ENCODE measurements at regions not wholly inside any gene's neighbourhood (a gene's known extent, or its start where the extent isn't known, plus 50 kb on each side); places are given as distances from the start of the nearest gene placed in this dataset.

DNA sequence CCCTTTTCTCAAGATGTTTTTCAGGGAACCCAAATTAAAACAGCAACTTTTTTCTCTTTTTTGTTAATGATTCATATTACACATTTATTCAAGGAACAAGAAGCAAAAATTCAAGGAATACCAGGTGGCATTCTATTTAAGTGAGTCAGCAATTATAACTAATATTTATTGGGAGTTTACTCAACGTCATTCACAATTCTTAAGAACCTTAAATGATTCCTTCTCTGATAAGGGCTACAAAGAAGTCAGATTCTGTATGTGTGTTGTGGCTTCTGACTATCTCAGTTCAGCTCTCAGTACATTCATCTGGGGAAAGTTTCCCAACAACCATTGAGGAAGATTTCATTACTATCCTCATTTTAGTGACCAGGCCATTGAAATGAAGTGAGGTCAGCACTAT is 470.7 kb upstream of the AKR1E2 start:
- in situ Hi-C loops (cut with MboI; ENCODE audit: low sequenced_read_pairs) = no loop called here

DNA sequence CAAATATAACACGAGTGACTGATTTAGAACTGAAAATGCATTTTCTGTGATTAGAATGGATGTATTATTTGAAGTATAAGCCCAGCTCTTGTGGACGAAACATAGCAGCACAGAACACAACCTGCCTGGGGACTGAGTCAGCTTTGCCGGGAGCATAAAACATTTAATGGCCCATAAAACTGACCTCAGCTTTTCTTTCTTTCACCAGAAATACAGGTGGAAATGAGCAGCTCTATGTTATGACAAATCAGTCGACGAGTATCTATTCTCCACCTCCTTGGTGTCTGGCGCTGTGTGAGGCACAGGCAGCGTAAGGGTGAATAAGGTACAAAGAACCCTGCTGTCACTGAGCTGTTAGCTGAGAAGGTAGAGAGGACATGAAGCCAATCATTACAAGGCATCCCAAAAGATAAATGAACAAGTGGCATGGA is 471.6 kb upstream of the AKR1E2 start:
- in situ Hi-C loops (cut with MboI; ENCODE audit: low sequenced_read_pairs) = no loop called here

DNA sequence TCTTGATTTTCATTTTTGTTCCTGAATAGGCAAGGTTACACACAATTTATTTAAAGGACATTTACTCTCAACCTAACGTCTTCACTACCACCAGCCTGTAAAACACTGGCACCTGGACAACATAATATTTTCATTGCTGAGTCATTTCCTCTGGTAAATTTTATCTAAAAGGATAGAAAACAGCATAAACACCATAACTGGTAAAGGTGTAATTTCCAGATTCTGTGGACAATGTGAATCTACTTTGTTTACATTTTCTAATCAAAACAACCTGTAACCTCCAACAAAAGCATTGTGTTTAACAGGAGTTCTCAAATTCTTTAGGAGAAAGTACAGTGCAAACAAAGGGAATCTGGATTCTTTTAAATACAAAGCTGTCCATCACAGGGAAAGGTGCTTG is 472.0 kb upstream of the AKR1E2 start:
- in situ Hi-C loops (cut with MboI; ENCODE audit: low sequenced_read_pairs) = no loop called here

DNA sequence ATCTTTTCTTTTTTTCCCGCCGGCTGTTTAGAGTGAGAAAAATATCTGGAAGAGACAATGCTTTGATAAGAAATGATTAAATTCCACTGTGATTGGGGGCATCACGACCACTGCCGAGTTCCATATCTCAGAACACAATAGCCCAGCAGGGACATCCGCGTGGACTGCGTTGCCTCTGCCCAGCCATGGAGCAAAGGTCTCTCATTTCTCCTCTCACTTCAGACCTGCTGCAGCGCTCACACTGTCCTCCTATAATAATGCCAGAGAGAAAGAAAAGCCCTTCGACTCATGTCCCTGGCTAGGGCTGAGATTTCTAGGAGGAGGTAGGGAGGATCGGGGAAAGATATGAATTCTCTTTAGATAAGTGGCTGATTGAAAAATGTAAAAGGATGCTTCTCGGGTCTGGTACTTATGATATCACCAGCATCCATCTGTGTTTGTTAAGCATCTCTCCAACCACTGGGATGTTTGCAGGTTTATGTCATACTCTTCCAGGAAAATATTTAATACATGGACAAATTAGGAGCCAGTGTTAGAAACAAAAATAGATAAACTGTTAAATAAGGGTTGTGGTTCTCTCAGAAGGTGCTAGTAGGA is 472.9 kb upstream of the AKR1E2 start:
- in situ Hi-C loops (cut with MboI; ENCODE audit: low sequenced_read_pairs) = no loop called here

DNA sequence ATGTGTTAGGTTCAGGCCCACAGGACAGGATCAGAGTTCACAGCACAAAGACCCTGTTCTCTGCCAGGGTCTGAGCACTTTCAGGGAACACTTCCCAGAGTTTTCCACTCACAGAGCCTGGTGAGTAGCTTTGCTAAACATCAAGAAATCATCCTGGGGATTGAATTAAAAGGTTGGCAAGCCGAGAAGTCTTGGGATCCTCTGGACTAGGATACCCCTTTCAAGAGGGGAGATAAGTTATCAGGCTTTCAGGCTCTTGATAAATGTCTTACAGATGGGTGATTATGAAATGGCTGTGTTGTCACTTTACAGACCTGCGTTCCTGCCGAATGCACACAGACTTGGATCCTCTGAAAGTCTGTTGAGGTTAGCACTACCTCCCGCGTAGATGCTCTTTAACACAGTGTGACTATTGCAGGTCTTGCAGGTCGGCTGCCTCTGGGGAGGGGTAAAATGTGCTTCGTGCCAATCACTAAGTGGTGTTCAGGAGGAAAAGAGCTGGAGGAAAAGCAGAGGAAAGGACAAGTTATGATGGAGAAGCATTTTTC is 473.5 kb upstream of the AKR1E2 start:
- in situ Hi-C loops (cut with MboI; ENCODE audit: low sequenced_read_pairs) = no loop called here

DNA sequence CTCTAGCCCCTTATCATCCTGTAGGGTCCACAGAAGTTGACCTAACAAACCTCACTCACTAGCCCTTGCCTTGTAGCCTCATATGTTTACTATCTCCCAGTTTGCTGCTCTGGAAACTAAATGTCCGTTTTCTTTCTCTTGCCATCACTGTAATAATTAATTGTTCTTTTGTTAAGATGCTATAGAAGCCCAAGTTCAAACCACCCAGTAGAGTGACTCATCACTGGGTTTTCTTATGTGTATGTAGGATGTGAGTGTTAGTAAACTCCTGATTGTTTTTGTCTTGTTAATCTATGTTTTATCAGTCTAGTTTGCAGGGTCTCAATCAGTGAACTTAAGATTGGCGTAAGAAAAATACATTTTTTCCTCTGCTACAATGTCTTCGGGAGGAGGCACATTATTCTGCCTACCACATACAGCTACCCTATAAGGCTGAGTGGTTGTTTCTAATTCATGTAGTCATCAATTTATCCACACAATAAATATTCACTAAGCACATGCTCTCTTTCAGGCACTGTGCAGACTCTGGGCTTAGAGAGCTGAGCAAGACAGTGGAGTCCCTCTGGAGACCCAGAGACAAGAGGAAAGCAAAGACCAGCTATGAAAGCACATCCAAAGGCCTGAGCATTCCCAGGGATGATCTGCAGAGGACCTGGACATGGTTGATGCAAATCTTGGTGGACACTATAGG is 474.1 kb upstream of the AKR1E2 start:
- in situ Hi-C loops (cut with MboI; ENCODE audit: low sequenced_read_pairs) = no loop called here

DNA sequence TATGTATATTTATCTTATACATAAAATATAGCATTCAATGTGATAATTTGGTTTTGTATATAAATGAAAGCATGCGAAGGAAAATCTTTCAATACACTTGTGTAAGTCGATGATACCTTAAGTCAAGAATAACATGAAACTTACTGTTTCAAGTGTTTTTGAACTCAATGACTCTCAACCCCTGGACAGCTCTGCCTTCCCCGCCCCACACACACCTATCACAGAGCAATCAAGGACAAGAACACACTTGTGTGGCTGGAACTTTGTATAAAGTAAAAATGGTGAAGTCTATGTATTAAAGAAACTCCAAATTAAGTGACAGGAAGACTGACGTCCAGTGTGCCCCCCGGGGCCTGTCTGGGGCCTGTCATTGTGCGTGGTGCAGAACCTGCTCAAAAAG is 478.6 kb upstream of the AKR1E2 start:
- in situ Hi-C loops (cut with MboI; ENCODE audit: low sequenced_read_pairs) = no loop called here

DNA sequence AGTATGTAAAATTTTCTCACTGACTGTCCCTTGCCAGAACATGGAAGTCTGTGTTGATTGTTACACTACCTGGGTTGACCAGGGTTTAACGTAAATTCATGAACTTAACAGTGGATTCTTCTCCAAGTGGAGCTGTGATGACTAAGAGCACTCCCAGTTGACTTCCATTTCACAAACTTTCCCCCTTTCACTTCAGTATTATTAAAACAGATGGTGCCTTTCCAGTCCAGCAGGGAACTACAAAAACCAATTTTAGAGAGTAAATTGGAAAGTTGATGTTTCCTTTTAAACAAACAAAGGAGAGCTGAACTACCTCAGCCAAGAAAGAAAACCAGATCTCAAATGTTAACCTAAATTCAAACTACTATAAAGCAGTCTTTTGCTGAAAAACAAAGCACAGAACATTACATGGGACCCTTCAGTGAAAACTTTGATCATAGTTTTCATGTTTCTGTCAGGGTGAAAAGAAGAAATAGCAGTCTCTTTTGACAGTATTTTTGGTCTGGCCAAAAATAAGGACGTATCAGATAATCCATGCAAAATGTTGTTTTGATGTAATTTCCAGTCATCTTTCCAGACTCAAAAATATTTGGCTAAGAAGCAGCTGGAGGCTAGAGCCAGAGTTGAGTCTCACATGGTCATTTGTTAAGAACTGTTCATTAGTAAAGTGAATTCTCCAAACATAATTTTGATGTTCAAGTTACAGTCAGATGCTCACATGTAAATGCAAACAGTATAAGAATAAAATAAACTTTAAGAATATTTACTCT is 479.9 kb upstream of the AKR1E2 start:
- in situ Hi-C loops (cut with MboI; ENCODE audit: low sequenced_read_pairs) = no loop called here

DNA sequence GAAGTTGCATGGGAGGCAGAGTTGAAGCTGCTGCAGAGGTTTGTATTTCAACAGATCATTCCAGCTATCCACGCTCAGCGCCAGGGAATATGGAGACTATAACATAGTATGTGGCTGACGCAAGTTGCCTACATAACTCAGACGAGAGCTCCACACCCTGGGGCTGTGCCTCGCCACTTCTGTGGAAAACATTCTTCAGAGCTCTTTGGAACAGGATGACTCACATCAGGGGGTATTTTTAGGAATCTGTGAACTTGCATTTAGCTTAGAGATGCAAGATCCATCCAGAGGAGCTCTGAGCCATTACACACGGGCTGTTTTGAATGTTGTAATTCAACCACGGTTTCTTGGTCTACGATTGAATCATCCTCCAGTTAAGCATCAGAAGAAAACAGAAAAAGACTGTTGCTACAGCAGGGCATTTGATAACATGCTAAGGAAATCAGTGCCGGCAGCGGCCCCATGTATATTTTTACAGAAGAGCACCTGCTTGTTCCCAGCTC is 481.5 kb upstream of the AKR1E2 start:
- in situ Hi-C loops (cut with MboI; ENCODE audit: low sequenced_read_pairs) = no loop called here

DNA sequence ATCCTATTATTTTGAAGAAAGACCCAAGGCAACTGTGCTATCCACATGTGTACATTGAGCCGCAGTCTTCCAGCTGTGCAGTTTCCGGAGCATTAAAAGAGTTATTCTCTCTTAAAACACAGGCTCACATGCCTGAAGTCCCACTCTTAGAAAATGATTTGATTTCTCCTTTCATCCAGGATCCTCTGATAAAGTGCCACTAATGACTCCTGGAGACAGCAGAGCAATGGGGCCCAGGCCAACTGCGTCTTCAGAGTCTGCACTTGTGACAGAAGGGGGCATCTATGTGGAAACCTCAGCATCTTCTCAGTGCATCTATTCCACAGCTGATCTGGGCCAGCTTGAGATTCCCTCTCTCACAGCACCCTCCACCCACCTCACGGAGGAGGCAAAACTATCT is 482.1 kb upstream of the AKR1E2 start:
- in situ Hi-C loops (cut with MboI; ENCODE audit: low sequenced_read_pairs) = no loop called here

DNA sequence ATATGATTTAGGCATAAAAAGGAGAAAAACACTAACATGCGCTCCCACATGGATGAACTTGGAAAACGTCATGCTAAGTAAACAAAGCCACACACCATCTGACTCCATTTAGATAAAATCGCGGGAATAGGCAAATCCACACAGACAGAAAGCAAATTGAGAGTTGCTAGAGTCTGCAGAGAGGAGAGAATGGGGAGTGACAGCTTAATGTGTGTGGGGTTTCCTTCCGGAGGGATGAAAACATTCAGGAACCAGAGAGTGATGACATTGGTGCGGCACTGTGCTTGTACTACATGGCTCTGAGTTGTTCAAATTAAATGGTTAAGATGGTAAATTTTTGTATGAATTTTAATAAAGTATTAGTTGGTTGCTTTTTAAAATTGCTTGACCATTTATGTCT is 482.9 kb upstream of the AKR1E2 start:
- in situ Hi-C loops (cut with MboI; ENCODE audit: low sequenced_read_pairs) = no loop called here

DNA sequence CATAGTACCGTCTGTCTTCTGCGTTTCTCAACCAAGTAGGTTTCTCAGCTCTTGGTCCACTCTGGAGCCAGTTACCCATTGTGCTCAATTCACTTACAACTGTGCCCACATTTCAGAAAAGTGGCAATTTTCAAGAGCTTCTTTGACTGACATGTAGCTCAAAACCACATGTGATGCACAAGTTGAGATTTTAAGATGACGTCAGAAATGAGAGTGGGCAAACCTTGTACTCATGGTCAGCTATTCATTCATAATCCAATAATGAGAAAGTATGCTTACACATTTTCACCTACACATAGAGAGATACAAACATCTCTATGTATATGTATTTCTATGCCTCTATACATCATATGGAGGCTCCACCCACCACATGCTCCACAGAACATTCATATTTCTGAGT is 487.2 kb upstream of the AKR1E2 start:
- in situ Hi-C loops (cut with MboI; ENCODE audit: low sequenced_read_pairs) = no loop called here

DNA sequence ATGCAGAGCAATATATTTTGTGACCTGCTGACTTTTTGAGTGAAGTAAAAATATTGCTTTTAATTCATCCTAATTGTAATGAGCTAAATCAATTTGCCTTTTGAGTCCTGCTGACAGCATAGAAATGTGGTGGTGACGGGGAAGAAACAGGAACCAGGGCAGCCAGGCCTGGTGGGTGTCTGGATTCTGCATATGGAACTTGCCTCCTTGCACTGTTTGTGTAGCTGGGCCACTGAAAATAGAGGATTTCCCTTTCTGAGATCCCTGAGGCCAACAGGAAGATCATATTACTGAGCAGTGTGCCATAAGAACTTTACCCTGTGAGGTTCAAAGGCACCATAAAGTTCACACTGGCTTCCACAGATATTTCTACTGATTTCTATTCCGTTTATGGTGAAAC is 488.4 kb upstream of the AKR1E2 start:
- in situ Hi-C loops (cut with MboI; ENCODE audit: low sequenced_read_pairs) = no loop called here

DNA sequence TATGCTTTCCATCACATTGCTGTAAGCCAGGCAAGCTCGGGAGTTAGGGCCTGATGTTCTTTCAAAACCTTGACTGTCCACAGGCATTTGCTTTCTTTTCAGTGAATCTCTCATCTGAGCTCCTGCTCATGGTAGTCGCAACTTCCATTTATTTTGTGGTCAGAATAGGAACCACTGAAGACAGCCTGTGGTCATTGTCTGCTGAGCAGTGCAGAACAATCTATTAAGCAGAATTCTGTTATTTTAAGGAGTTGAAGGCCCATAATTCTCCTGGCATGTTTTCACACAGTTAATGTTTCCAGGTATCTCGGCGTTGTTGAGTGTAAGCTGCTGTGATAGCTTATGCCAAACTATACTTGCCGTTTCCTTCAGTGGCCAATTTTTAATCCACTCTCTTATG is 491.1 kb upstream of the AKR1E2 start:
- in situ Hi-C loops (cut with MboI; ENCODE audit: low sequenced_read_pairs) = no loop called here

DNA sequence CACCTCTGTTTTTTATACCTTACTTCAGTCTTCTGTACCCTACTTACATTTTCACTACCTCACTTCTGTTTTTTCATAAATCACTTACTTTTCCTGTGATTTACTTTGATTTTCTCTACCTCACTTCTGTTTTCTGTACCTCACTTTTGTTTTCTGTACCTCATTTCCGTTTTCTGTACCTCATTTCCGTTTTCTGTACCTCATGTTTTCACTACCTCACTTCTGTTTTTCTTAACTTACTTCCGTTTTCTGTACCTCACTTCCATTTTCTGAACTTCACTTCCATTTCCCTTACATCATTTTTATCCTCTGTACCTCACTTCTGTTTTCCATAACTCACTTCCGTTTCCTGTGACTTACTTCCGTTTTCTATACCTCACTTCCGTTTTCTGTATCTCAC is 492.0 kb upstream of the AKR1E2 start:
- in situ Hi-C loops (cut with MboI; ENCODE audit: low sequenced_read_pairs) = no loop called here

DNA sequence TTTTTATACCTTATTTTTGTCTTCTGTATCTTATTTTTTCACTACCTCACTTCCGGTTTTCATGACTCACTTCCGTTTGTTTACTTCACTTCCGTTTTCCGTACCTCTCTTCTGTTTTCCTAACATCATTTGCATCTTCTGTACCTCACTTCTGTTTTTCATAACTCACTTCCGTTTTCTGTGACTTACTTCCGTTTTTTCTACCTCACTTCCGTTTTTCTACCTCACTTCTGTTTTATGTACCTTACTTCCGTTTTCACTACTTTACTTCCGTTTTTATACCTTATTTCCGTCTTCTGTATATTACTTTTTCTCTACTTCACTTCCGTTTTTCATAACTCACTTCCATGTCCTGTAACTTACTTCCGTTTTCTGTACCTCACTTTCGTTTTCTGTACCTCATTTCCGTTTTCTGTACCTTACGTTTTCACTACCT is 492.5 kb upstream of the AKR1E2 start:
- in situ Hi-C loops (cut with MboI; ENCODE audit: low sequenced_read_pairs) = no loop called here

DNA sequence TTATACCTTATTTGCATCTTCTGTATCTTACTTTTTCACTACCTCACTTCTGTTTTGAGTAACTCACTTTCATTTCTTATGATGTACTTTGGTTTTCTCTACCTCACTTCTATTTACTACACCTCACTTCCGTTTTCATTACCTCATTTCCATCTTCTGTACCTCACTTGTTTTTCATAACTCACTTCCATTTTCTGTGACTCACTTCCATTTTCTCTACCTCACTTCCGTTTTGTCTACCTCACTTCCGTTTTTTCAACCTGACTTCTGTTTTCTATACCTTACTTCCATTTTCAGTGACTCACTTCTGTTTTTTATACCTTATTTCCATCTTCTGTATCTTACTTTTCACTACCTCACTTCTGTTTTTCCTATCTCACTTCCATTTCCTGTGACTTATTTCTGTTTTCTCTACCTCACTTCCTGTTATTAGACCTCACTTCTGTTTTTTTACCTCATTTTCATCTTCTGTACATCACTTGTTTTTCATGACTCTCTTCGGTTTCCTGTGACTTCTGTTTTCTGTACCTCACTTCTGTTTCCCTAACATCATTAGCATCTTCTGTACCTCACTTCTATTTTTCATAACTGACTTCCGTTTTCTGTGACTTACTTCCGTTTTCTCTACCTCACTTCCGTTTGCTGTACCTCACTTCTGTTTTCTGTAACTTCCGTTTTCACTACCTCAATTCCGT is 493.1 kb upstream of the AKR1E2 start:
- in situ Hi-C loops (cut with MboI; ENCODE audit: low sequenced_read_pairs) = no loop called here

DNA sequence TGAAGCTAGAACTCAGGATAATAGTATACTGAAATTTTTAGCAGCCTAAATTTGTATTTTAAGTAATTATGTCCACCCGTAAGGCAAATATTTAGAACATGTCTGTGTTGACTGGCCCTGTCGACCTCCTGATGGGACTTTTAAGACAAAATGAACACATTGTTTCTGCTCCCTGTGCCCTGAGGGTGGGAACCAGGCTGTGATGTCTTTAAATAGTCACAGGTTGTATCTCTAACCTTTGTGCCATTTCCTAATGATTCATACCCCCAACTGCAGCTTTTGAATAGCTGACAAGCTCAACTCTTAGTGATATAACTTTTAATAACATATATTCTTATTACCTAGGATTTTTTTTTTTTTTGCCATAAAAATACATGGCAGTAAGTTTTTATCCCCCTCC is 494.9 kb upstream of the AKR1E2 start:
- in situ Hi-C loops (cut with MboI; ENCODE audit: low sequenced_read_pairs) = no loop called here

DNA sequence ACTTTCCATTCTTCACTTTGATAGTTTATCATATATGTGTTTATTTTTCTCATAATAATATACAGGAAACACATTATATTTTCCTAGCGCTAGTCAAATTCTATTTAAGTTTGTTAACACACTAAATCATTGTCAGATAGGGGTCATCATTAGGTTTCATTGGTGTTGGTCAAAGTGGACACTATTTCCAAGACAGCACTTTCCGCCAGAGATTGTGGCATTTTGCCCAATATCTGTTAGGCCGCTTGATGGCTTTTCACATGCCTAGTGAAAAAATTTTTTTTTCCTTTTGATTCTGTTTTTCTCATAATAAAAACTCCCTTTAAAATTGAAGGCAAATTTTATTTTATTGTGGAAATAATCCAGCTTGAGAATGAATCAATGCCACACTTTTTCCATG is 495.4 kb upstream of the AKR1E2 start:
- in situ Hi-C loops (cut with MboI; ENCODE audit: low sequenced_read_pairs) = no loop called here

DNA sequence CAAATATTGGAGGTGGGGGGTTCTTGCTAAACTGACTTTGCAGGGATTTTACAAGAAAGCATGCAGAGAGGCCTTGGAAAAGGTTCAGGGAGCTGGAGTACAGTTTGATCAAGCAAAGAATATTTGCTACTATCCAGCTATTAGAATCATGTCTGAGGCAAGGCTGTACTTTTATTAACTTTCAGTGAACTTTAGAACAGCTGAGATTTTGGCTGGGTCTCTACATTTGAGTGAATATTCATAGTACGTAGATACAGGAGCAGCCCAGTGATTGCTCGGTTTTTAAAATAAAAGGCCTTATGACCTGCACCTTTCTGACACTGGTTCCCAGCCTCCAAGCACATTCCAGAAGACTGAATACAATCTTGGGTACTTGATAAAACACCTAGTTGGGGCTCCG is 496.8 kb upstream of the AKR1E2 start:
- in situ Hi-C loops (cut with MboI; ENCODE audit: low sequenced_read_pairs) = no loop called here

DNA sequence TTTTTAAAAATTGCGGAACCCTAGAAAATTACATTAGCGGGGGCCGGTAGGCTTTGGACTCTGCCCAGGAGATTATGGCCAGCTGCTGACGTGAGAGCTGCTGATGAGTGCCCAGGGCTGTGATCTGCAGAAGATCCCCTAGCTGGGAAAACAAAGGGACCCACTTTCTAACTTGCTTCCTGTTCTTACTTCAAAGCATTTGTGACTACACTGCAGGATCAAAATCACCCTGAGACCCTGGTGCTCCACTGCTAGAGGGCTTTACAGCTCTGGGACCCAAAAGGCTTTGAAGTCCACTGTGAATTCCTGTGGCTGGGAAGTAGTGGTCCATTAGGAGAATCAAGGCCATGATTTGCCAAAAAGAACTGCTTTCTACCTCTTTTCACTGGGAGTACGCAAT is 499.4 kb upstream of the AKR1E2 start:
- in situ Hi-C loops (cut with MboI; ENCODE audit: low sequenced_read_pairs) = no loop called here

All from HL-60/S4 treated with phorbol 12-myristate 13-acetate at 8.2 ng/mL for 4 days and 3 days (cell line).